DOHH2 (cell line): ENCODE measurements at regions not wholly inside any gene's neighbourhood (a gene's known extent, or its start where the extent isn't known, plus 50 kb on each side); places are given as distances from the start of the nearest gene placed in this dataset.

ENCODE experiments used
- H3F3A ChIP-seq: fragments of 200-600 bp; sonication (generic), shearing (Covaris generic); 2 replicates; pipeline ENCODE4 v1.6.0; 2016; ENCODE audit warnings: antibody characterized with exemption, mild to moderate bottlenecking; ENCODE audit not compliant: control insufficient read depth, insufficient read depth
- H3K27ac ChIP-seq: fragments of 200-600 bp; sonication (generic); 2 replicates; pipeline ENCODE4 v1.5.1; 2014; ENCODE audit warnings: low read depth, mild to moderate bottlenecking, low read length, moderate library complexity
- H3K27me3 ChIP-seq: fragments of 200-600 bp; sonication (generic); 2 replicates; pipeline ENCODE4 v1.6.1; 2014; ENCODE audit warnings: mild to moderate bottlenecking, low read length, mixed read lengths; ENCODE audit not compliant: control insufficient read depth
- H3K36me3 ChIP-seq: fragments of 200-600 bp; sonication (generic); 2 replicates; pipeline ENCODE4 v1.6.1; 2014; ENCODE audit warnings: mild to moderate bottlenecking, low read length, moderate library complexity, mixed read lengths; ENCODE audit not compliant: control insufficient read depth
- H3K4me1 ChIP-seq: fragments of 200-600 bp; sonication (generic); 2 replicates; pipeline ENCODE4 v1.6.1; 2014; ENCODE audit warnings: mild to moderate bottlenecking, low read length, mixed read lengths; ENCODE audit not compliant: control insufficient read depth
- H3K4me2 ChIP-seq: fragments of 200-600 bp; sonication (generic); 2 replicates; pipeline ENCODE4 v1.6.0; 2014; ENCODE audit warnings: mild to moderate bottlenecking, low read length, moderate library complexity
- H3K4me3 ChIP-seq: fragments of 200-600 bp; sonication (generic); 2 replicates; pipeline ENCODE4 v1.5.1; 2014; ENCODE audit warnings: mild to moderate bottlenecking, low read length, mixed read lengths
- H3K79me2 ChIP-seq: fragments of 200-600 bp; sonication (generic); 2 replicates; pipeline ENCODE4 v1.6.1; 2014; ENCODE audit warnings: mild to moderate bottlenecking, low read length, mixed read lengths; ENCODE audit not compliant: control insufficient read depth
- H3K9me2 ChIP-seq: fragments of 200-600 bp; sonication (generic); replicated peaks from 2 replicates; pipeline ENCODE4 v1.6.1; 2014; ENCODE audit warnings: mild to moderate bottlenecking, low read length, mixed read lengths; ENCODE audit not compliant: control insufficient read depth
- H3K9me3 ChIP-seq: fragments of 200-600 bp; sonication (generic); 2 replicates; pipeline ENCODE4 v1.6.1; 2014; ENCODE audit warnings: antibody characterized with exemption, low read length, mixed read lengths; ENCODE audit not compliant: control insufficient read depth, insufficient read depth
- H4K20me1 ChIP-seq: fragments of 200-600 bp; sonication (generic); 2 replicates; pipeline ENCODE4 v1.6.0; 2014; ENCODE audit warnings: low read depth, mild to moderate bottlenecking, antibody characterized with exemption, low read length, moderate library complexity; ENCODE audit not compliant: control insufficient read depth, insufficient read depth
- CTCF ChIP-seq: fragments of 200-600 bp; sonication (generic); IDR thresholded peaks from one replicate; pipeline ENCODE4 v1.5.1; 2014; ENCODE audit warnings: antibody characterized with exemption, mild to moderate bottlenecking, low read depth, low read length; ENCODE audit not compliant: poor library complexity, severe bottlenecking
- EZH2phosphoT487 ChIP-seq: fragments of 200-600 bp; sonication (generic); IDR thresholded peaks from 2 replicates; pipeline ENCODE4 v1.6.1; 2017; ENCODE audit warnings: borderline replicate concordance, mild to moderate bottlenecking, antibody characterized with exemption, low read length, moderate library complexity, mixed read lengths

- no peaks in the 10 kb centered on the region for H3K4me1 ChIP-seq
- H3K27ac ChIP-seq, result no peak overlapping the region
- TF ChIP-seq CTCF (no peak), EZH2phosphoT487 (no peak)
- H3K9me2 ChIP-seq, result no peaks in the 10 kb centered on the region
- no peaks in the 10 kb centered on the region for H3K27me3 ChIP-seq
- H3K4me2 ChIP-seq, result no peak overlapping the region
- H3K9me3 ChIP-seq, result no peaks in the 10 kb centered on the region
- H4K20me1 ChIP-seq, result no peaks in the 10 kb centered on the region
- no peaks in the 10 kb centered on the region for H3F3A ChIP-seq
- no peaks in the 10 kb centered on the region for H3K36me3 ChIP-seq
- H3K4me3 ChIP-seq, result no peak overlapping the region
- no peaks in the 10 kb centered on the region for H3K79me2 ChIP-seq
These were observed 167.0 kb downstream of the NDUFA10 start for GRCh38 chr2:239858179-239858578.

DNA sequence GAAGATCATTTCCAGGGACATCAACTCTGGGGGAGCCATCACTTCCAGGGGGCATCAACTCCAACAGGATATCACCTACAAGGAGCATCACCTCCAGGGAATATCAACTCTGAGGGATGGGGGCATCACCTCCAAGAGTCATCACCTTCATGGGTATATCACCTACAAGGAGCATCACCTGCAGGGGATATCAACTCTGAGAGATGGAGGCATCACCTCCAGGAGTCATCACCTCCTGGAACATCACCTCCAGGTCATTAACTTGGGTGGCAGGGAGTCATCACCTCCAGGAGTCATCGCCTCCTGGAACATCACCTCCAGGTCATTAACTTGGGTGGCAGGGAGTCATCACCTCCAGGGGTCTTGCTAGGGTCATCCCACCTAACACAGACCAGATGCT lies 167.6 kb downstream of the NDUFA10 start:
- H3K9me2 ChIP-seq, result no peaks in the 10 kb centered on the region
- no peak overlapping the region for H3K4me3 ChIP-seq
- no peak overlapping the region for H3K4me2 ChIP-seq
- no peaks in the 10 kb centered on the region for H3K4me1 ChIP-seq
- TF ChIP-seq CTCF, result no peak
- TF ChIP-seq EZH2phosphoT487, result no peak
- H4K20me1 ChIP-seq, result no peaks in the 10 kb centered on the region
- H3K9me3 ChIP-seq, result no peaks in the 10 kb centered on the region
- H3K27me3 ChIP-seq, result no peaks in the 10 kb centered on the region
- H3K36me3 ChIP-seq, result no peaks in the 10 kb centered on the region
- H3K27ac ChIP-seq, result no peak overlapping the region
- H3F3A ChIP-seq, result no peaks in the 10 kb centered on the region
- no peaks in the 10 kb centered on the region for H3K79me2 ChIP-seq

DNA sequence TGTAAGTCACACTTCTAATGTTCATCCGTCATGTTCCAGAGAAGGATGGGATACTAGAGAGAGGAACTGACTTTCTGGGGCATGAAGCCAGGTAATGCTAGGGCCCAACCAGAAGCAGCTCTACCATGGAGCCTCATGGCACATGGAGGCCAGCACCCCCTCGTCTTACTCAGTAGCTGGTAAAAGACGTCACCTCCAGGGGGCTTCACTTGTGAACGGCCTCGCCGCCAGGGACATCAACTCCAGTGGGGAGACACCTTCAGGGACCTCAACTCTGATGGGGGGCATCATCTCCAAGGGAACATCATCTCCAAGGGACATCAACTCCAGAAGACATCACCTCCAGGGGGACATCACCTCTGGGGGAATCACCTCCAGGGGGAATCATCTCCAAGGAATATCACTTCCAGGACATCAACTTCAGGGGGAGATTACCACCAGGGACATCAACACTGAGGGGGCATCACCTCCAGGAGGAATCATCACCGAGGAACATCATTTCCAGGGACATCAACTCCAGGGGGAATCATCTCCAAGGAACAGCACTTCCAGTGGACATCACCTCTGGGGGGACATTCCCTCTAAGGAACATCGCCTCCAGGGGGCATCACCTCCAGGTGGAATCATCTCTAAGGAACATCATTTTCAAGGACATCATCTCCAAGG lies 168.4 kb downstream of the NDUFA10 start:
- Histone ChIP-seq H3F3A (no peaks in the 10 kb centered on the region), H3K36me3 (no peaks in the 10 kb centered on the region), H3K4me3 (no peak overlapping the region), H3K9me2 (no peaks in the 10 kb centered on the region), H3K27ac (no peak overlapping the region), H3K27me3 (no peaks in the 10 kb centered on the region), H4K20me1 (no peaks in the 10 kb centered on the region), H3K79me2 (no peaks in the 10 kb centered on the region), H3K9me3 (no peaks in the 10 kb centered on the region), H3K4me2 (no peak overlapping the region), H3K4me1 (no peaks in the 10 kb centered on the region)
- no peak for TF ChIP-seq CTCF
- no peak for TF ChIP-seq EZH2phosphoT487
